UCSD-AML1 (cell line): ENCODE measurements at regions not wholly inside any gene's neighbourhood (a gene's known extent, or its start where the extent isn't known, plus 50 kb on each side); places are given as distances from the start of the nearest gene placed in this dataset.
"Not testable (repeated sequence)": the region's sequence is repeated elsewhere in the genome, so short reads cannot be mapped to it uniquely, and the experiment has no call there.

Experiments used
- DNase-seq: peaks from one replicate; lab custom pipeline; 2025; ENCODE audit not compliant: unreplicated experiment; lab: John Stamatoyannopoulos, UW

- not testable (repeated sequence) for DNase-seq
Measured at GRCh38 chr10:27347827-27348207, 107.2 kb upstream of the ACBD5 start.

GRCh38 chr10:27345455-27345920, 104.9 kb upstream of the ACBD5 start:
- no peak for DNase-seq

- DNase-seq: no peak
Measured at GRCh38 chr10:27344568-27345454, 104.2 kb upstream of the ACBD5 start.

DNA sequence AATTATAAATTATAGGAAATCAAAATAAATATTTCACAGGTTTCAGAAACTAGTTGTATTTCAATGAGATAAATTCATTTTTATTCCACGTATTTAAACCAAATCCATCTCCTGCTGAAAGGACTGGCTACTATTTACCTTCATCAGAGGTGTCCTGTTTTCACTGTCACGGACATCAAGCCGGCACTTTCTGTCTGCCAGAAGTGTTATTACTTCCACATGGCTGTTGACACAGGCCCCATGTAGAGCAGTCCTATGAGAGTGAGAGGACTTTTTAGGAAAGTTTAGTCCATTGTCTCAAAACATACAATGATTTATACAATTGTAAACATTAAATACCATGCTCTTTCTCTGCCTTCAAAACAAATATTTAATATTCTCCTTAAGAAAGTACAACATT, 100.4 kb upstream of the ACBD5 start:
- DNase-seq: no peak

DNA sequence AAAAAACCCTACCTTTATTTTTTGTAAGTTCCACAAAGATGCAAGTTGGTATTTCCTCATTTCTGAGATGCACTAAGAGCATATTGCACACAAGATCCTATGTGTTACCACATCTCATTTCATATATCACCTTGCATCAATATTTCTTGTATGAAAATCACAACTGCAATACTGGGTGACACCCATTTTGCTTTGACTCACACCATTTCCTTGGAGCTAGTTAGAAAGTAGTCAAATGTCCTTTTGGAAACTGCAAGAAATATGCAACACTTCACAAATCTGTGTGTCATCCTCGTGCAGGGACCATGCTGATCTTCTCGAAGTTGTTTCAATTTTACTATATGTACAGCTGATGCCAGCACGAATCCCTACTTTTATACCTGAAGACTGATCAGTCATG, 94.6 kb upstream of the ACBD5 start:
- not testable (repeated sequence) for DNase-seq

- no peak for DNase-seq
Measured at GRCh38 chr10:27330074-27330473, 89.5 kb upstream of the ACBD5 start.

- no peak for DNase-seq
Measured at GRCh38 chr10:27328946-27329345, 88.3 kb upstream of the ACBD5 start.

DNA sequence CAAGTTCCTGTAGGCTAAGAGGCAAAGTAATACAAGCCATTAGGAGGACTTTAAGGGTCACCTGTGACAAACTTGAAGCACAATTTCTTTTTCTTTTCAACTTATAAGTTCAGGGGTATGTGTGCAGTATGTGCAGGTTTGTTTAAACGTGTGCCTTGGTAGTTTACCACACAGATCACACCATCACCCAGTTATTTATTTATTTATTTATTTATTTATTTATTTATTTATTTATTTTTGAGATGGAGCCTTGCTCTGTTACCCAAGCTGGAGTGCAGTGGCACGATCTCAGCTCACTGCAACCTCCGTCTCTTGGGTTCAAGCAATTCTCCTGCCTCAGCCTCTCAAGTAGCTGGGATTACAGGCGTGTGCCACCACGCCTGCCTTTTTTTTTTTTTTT, 86.2 kb upstream of the ACBD5 start:
- not testable (repeated sequence) for DNase-seq

DNA sequence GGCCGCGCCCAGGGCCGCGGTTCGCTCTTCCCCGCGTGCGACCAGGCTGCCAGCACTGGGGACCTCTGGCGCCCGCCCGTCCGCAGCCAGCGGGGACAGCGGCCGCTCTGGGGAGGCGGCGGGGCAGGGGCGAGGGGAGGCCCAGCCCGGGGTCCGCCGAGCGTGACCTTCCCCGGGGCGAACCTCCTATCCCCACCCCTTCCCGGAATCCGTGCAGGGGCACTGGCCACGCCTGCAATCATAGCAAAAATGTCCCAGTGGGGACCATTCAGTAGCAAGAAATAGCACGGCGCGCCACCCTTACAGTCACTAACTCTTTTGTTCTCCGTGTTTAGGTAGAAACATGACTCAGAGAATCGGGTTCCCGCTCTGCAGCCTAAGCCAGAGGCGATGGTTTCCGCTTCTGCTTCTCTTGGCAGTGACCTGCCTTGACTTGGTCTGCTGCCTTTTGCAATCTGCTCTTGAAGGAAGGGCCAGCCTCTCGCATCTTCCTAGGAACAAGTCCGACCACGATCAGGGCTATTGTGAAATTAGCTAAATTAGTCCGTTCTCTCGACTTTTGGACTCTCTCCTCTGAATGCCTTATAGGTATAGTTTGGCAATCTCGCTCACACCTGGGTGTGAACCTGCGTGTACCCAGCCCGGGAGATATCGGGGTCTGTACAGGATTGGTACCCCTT, 79.3 kb upstream of the ACBD5 start:
- DNase-seq: no peak

GRCh38 chr10:27319139-27319538, 78.5 kb upstream of the ACBD5 start:
- DNase-seq: not testable (repeated sequence)

- not testable (repeated sequence) for DNase-seq
Measured at GRCh38 chr10:27315082-27315481, 74.5 kb upstream of the ACBD5 start.

- DNase-seq: not testable (repeated sequence)
Measured at GRCh38 chr10:27313586-27313985, 73.0 kb upstream of the ACBD5 start.

GRCh38 chr10:27312854-27313253, 72.3 kb upstream of the ACBD5 start:
- no peak for DNase-seq

DNA sequence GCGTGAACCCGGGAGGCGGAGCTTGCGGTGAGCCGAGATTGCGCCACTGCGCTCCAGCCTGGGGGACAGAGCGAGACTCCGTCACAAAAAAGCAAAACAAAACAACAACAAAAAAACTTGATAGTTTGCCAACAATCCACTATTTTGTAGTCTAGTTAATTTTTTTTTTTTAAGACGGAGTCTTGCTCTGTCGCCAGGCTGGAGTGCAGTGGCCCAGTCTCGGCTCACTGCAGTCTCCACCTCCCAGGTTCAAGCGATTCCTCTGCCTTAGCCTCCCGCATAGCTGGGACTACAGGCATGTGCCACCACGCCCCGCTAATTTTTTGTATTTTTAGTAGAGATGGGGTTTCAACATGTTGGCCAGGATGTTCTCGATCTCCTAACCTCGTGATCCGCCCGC, 71.2 kb upstream of the ACBD5 start:
- not testable (repeated sequence) for DNase-seq

DNA sequence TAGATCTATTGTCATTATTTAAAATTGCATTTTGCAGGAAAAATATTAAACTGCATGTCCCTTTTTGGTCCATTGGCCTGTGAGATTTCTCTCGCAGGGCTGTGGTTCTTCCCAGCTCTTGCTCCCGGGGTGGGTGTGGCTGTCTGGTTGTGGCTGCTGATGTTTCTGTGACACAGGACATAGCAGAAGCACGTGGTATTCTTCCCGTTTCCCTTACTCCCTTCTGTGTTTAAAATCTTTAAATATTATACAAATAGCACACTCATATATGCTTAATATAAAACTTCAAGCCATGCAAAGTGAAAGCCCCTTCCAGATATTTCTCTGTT, 57.9 kb upstream of the ACBD5 start:
- DNase-seq: not testable (repeated sequence)

- no peak for DNase-seq
Measured at GRCh38 chr10:27297844-27298521, 57.4 kb upstream of the ACBD5 start.

DNA sequence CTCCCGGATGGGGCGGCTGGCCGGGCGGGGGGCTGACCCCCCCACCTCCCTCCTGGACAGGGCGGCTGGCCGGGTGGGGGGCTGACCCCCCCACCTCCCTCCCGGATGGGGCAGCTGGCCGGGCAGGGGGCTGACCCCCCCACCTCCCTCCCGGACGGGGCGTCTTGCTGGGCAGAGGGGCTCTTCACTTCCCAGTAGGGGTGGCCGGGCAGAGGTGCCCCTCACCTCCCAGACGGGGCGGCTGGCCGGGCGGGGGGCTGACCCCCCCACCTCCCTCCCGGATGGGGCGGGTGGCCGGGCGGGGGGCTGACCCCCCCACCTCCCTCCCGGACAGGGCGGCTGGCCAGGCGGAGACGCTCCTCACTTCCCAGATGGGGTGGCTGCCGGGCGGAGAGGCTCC, 55.7 kb upstream of the ACBD5 start:
- DNase-seq: not testable (repeated sequence)

DNA sequence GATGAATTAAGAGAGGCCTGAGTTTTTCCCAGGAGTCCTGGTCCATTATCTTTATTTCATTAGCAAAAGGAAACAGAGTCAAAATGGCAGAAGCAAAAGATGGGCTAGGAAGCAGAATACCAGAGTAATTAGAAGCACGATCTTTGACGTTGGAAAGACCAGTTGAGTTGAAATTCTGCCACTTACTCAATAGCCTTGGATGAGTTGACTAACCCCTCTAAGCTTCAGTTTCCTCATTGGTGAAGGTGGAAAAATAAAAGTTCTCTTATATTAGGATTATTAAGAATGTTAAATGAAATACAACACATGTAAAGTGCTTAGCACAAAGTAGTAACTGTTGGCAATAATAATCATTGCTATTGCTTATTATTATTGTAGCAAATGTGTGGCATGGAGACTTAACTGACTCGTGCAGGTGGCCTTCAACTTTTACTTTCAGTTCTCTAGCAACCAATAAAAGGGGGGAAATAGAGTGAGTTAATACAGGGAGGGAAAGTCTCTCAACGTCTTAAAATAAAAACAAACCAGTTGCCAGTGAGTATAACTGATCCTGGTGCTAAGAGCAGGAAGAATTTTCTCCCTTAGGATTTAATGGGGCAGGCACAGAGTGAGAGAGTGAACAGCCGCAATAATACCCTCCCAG, 50.8 kb upstream of the ACBD5 start:
- DNase-seq: not testable (repeated sequence)
